Endothelial cell of umbilical vein (primary cell): ENCODE measurements at regions not wholly inside any gene's neighbourhood (a gene's known extent, or its start where the extent isn't known, plus 50 kb on each side); places are given as distances from the start of the nearest gene placed in this dataset.

Experiments
- BruUV-seq: library from RNA; stranded (reverse); fragments of 400-500 nt; replicated peaks from 2 replicates; lab custom pipeline; 2021; lab: Mats Ljungman, UMichigan
- CTCF ChIA-PET: fragments of 300-600, 350-600 bp; sonication (Branson Sonifier 250); formaldehyde crosslinking; loops from one replicate; lab custom pipeline; 2021; ENCODE audit warnings: antibody characterized with exemption, inconsistent platforms; lab: Charles Lee
- POLR2A ChIA-PET: fragments of 300-600, 350-600 bp; sonication (Branson Sonifier 250); formaldehyde crosslinking; loops from one replicate; lab custom pipeline; 2021; ENCODE audit warnings: antibody characterized with exemption, inconsistent platforms; lab: Charles Lee
- DNase-seq: peaks from one replicate; pipeline ENCODE4 v3.0.0-alpha.2; 2011; ENCODE audit warnings: low read depth, low spot score
- FAIRE-seq: peaks from 2 replicates; lab custom pipeline; 2011; peaks lifted over from hg19 to GRCh38; lab: Jason Lieb, UNC
- H2AFZ ChIP-seq: 2 replicates; pipeline ENCODE4 v1.6.0; 2012; ENCODE audit warnings: low read depth, low read length, control low read depth, inconsistent platforms
- H3K27ac ChIP-seq: 2 replicates; pipeline ENCODE4 v1.5.1; 2011; ENCODE audit warnings: low read depth, mild to moderate bottlenecking, control low read depth, low read length, moderate library complexity; ENCODE audit not compliant: insufficient read depth
- H3K27me3 ChIP-seq, 2 experiments: 2 replicates each; pipeline versions ENCODE4 v1.6.0 to v1.6.1; 2011; ENCODE audit warnings: low read length in 2 of 2, mixed read lengths in 1 of 2; ENCODE audit not compliant: control insufficient read depth in 2 of 2, insufficient read depth in 2 of 2
- H3K36me3 ChIP-seq, 2 experiments: 2 replicates in 1 of 2; 3 replicates in 1 of 2; pipeline ENCODE4 v1.5.1; 2011; ENCODE audit warnings: low read length in 2 of 2, mild to moderate bottlenecking in 1 of 2, moderate library complexity in 1 of 2; ENCODE audit not compliant: control insufficient read depth in 2 of 2, insufficient read depth in 2 of 2; ENCODE audit errors: extremely low read depth in 1 of 2
- H3K4me1 ChIP-seq: 3 replicates; pipeline ENCODE4 v1.5.1; 2011; ENCODE audit warnings: mild to moderate bottlenecking, low read length; ENCODE audit not compliant: control insufficient read depth, insufficient read depth; ENCODE audit errors: extremely low read depth
- H3K4me2 ChIP-seq: 2 replicates; pipeline ENCODE4 v1.6.1; 2011; ENCODE audit warnings: low read length, control low read depth, mixed read lengths; ENCODE audit not compliant: insufficient read depth
- H3K4me3 ChIP-seq, 3 experiments: fragments of 200-600 bp in 1 of 3; sonication (generic), shearing (Covaris generic) in 1 of 3; replicated peaks in 1 of 3; 2 replicates each; pipeline ENCODE4 v1.5.1; 2011 to 2016; ENCODE audit warnings: control low read depth in 3 of 3, low read length in 3 of 3, mild to moderate bottlenecking in 2 of 3, inconsistent platforms in 1 of 3, low read depth in 1 of 3, moderate library complexity in 1 of 3; ENCODE audit not compliant: insufficient read depth in 1 of 3
- H3K79me2 ChIP-seq: 2 replicates; pipeline ENCODE4 v1.6.0; 2012; ENCODE audit warnings: low read length, inconsistent platforms; ENCODE audit not compliant: control insufficient read depth, insufficient read depth
- H3K9ac ChIP-seq: replicated peaks from 2 replicates; pipeline ENCODE3; 2011; ENCODE audit warnings: low read length, control low read depth; ENCODE audit not compliant: insufficient read depth; ENCODE audit errors: extremely low read depth
- H3K9me1 ChIP-seq: replicated peaks from 3 replicates; pipeline ENCODE4 v1.6.0; 2011; ENCODE audit warnings: mild to moderate bottlenecking, low read length; ENCODE audit not compliant: control insufficient read depth, insufficient read depth; ENCODE audit errors: extremely low read depth
- H3K9me3 ChIP-seq: replicated peaks from 2 replicates; pipeline ENCODE4 v1.5.1; 2012; ENCODE audit warnings: low read length, inconsistent platforms; ENCODE audit not compliant: control insufficient read depth, insufficient read depth
- H4K20me1 ChIP-seq: replicated peaks from 2 replicates; pipeline ENCODE3; 2011; ENCODE audit warnings: mild to moderate bottlenecking, low read length; ENCODE audit not compliant: control insufficient read depth, insufficient read depth; ENCODE audit errors: extremely low read depth
- EZH2 ChIP-seq: IDR thresholded peaks from 2 replicates; pipeline ENCODE4 v1.6.1; 2012; ENCODE audit warnings: borderline replicate concordance, low read depth, mild to moderate bottlenecking, moderate library complexity, low read length, inconsistent platforms; ENCODE audit not compliant: severe bottlenecking
- GATA2 ChIP-seq: IDR thresholded peaks from 2 replicates; pipeline ENCODE4 v1.7.0; 2011; ENCODE audit warnings: low read depth, mild to moderate bottlenecking, moderate library complexity, mixed read lengths, low read length; ENCODE audit not compliant: insufficient read length, insufficient read depth
- JUN ChIP-seq: IDR thresholded peaks from 2 replicates; pipeline ENCODE4 v1.6.1; 2011; ENCODE audit warnings: borderline replicate concordance, low read depth; ENCODE audit not compliant: insufficient read length, insufficient read depth
- MAX ChIP-seq: IDR thresholded peaks from 2 replicates; pipeline ENCODE4 v1.6.1; 2011; ENCODE audit not compliant: insufficient read depth, insufficient read length
- MYC ChIP-seq: IDR thresholded peaks from one replicate; pipeline ENCODE4 v1.6.1; 2011; ENCODE audit warnings: mild to moderate bottlenecking, low read depth, low read length
- POLR2AphosphoS5 ChIP-seq: IDR thresholded peaks from 2 replicates; pipeline ENCODE4 v1.6.1; 2012; ENCODE audit warnings: low read depth, mild to moderate bottlenecking, control low read depth, low read length, moderate library complexity; ENCODE audit not compliant: insufficient read depth
- dilution Hi-C: fragments of 300-500 bp; cut with MboI; formaldehyde crosslinking; loops from one replicate; pipeline ENCODE4 v1.15.0; 2019; ENCODE audit warnings: low sequenced_read_pairs; ENCODE audit not compliant: extremely low pct_ligation_motif_present
- intact Hi-C: fragments of 100-400 bp; cut with micrococcal nuclease; formaldehyde crosslinking; loops from one replicate; pipeline ENCODE4 v1.10.0; 2022
- TF ChIP-seq, protein P1 (sequence below), 2 donors: IDR thresholded peaks; 1 replicate in 1 of 2; 2 replicates in 1 of 2; pipeline ENCODE4 v1.5.1; 2011; ENCODE audit warnings: low read length in 2 of 2, mild to moderate bottlenecking in 2 of 2, moderate library complexity in 2 of 2, control low read depth in 1 of 2, inconsistent platforms in 1 of 2, low read depth in 1 of 2; ENCODE audit not compliant: insufficient read depth in 1 of 2; ENCODE audit errors: extremely low read depth in 1 of 2

DNA sequence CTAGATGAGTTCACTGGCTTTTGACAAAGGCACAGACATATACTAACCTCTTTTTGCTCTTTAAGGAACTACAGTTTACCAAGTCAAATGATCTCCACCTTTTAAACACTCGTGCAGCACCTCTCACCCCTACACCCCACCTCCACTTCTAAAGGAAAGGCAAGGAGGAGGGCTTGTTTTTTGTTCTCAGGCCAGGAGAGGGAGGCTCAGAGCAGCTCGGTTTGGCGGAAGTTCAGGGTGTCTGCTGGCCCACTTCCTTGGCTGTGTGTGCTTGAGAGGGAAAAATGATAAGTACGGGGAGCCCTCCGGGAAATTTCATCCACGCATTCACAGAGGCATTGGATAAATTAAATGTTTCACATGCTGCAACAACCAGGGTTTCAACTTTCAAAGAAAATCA, 667.9 kb downstream of the BCL11A start:
- no peaks in the 10 kb centered on the region for H3K9me3 ChIP-seq
- H3K9me1 ChIP-seq = no peaks in the 10 kb centered on the region
- H3K27me3 ChIP-seq = no peaks in the 10 kb centered on the region
- no peak overlapping the region for H3K4me2 ChIP-seq
- H3K27ac ChIP-seq = no peak overlapping the region
- TF ChIP-seq MAX (no peak), MYC (no peak), GATA2 (no peak), EZH2 (no peak), POLR2AphosphoS5 (no peak), JUN (no peak)
- TF ChIP-seq, protein P1, sequence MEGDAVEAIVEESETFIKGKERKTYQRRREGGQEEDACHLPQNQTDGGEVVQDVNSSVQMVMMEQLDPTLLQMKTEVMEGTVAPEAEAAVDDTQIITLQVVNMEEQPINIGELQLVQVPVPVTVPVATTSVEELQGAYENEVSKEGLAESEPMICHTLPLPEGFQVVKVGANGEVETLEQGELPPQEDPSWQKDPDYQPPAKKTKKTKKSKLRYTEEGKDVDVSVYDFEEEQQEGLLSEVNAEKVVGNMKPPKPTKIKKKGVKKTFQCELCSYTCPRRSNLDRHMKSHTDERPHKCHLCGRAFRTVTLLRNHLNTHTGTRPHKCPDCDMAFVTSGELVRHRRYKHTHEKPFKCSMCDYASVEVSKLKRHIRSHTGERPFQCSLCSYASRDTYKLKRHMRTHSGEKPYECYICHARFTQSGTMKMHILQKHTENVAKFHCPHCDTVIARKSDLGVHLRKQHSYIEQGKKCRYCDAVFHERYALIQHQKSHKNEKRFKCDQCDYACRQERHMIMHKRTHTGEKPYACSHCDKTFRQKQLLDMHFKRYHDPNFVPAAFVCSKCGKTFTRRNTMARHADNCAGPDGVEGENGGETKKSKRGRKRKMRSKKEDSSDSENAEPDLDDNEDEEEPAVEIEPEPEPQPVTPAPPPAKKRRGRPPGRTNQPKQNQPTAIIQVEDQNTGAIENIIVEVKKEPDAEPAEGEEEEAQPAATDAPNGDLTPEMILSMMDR (IDR thresholded peaks at IDR 0.05; ENCODE audit: extremely low read depth in 1 of 2, insufficient read depth in 1 of 2, low read depth in 1 of 2, low read length in 2 of 2) = no peak
- H3K4me3 ChIP-seq = no peak overlapping the region
- intact Hi-C loops (no loop called here), dilution Hi-C loops (no loop called here)
- H2AFZ ChIP-seq = no peak overlapping the region
- ChIA-PET POLR2A (no interaction called here), CTCF (no interaction called here)
- FAIRE-seq (no peak), DNase-seq (no peak)
- H3K4me1 ChIP-seq = no peaks in the 10 kb centered on the region
- no peaks in the 10 kb centered on the region for H3K79me2 ChIP-seq
- H3K36me3 ChIP-seq = no peaks in the 10 kb centered on the region
- H4K20me1 ChIP-seq = no peaks in the 10 kb centered on the region
- BruUV-seq = no TSS peak
- no peak overlapping the region for H3K9ac ChIP-seq
